Stimulated activated naive CD4-positive, alpha-beta T cell treated with Interleukin-2 at 50 U/mL for 16 hours (primary cell): ENCODE measurements at regions not wholly inside any gene's neighbourhood (a gene's known extent, or its start where the extent isn't known, plus 50 kb on each side); places are given as distances from the start of the nearest gene placed in this dataset.

Experiments used
- DNase-seq: peaks from one replicate; lab custom pipeline; 2025; lab: John Stamatoyannopoulos, UW

DNA sequence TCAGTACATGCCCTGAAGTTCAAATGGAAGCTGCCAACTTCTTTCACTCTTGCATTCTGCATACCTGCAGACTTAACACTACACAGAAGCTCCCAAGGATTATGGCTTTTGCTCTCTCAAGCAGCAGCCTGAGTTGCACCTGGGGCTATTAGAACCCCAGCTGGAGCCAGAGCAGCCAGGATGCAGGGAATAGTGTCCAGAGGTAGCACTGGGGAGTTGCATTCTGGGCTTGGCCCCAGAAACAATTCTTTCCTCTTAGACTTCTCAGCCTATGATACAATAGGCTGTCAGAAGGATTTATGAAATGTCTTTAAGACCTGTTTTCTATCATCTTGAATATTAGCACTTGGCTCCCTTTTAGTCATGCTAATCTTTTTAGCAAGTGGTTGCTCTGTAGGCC lies 886.7 kb upstream of the GHITM start:
- DNase-seq: no peak

DNA sequence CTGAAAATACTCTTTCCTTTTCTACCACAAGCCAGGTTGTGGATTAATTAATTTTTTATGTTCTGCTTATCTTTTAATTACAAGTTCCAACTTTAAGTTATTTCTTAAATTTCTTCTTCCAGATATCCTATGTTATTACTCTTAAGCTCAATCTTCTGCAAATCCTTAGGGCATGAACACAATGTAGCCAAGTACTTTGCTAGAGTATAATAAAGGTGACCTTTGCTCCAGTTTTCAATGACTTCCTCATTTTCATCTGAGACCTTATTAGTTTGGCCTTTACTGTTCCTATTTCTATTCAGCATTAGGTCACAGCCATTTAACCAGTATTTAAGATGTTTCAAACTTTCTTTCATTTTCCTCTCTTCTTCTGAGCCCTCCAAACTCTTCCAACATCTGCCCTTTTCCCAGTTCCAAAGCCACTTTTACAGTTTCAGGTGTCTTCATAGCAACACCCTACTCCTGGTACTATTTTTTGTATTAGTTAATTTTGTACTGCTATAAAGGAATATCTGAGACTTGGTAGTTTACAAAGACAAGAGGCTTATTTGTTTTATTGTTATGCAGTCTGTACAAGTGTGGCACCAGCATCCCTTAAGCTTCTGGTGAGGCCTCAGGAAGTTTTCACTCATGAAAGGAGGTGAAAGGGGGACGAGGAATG lies 886.2 kb upstream of the GHITM start:
- no peak for DNase-seq

DNA sequence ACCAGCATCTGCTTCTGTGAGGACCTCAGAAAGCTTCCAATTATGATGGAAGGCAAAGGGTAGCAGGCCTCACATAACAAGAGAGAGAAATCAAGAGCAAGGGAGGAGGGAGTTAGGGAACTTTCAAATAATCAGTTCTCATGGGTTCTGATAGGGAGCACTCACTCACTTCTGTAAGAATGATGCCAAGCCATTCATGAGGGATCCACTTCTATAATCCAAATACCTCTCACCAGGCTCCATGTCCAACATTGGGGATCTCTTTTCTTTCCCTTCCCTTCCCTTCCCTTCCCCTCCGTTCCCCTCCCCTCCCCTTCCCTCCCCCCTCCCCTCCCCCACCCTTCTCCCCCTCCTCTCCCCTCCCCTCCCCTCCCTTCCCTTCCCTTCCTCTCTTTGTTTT lies 884.6 kb upstream of the GHITM start:
- no peak for DNase-seq

DNA sequence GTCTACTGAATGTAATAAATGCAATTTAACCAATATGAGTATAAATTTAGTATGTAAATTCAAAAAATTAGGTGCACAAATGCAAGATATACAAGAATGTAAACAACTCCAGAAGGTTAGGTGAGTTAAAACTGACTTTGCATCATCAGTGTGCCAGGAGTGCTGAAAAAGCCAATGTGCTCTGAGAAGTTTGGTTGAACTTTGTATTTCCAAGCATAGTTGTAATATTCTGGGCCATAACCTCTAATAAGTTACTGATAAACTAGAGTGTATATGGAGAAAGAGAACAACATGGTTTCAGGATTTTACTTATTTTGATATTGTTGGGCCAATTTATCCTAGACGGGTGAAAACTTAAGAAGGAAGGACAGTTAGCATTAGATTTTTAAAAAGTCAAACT lies 876.9 kb upstream of the GHITM start:
- DNase-seq: no peak

DNA sequence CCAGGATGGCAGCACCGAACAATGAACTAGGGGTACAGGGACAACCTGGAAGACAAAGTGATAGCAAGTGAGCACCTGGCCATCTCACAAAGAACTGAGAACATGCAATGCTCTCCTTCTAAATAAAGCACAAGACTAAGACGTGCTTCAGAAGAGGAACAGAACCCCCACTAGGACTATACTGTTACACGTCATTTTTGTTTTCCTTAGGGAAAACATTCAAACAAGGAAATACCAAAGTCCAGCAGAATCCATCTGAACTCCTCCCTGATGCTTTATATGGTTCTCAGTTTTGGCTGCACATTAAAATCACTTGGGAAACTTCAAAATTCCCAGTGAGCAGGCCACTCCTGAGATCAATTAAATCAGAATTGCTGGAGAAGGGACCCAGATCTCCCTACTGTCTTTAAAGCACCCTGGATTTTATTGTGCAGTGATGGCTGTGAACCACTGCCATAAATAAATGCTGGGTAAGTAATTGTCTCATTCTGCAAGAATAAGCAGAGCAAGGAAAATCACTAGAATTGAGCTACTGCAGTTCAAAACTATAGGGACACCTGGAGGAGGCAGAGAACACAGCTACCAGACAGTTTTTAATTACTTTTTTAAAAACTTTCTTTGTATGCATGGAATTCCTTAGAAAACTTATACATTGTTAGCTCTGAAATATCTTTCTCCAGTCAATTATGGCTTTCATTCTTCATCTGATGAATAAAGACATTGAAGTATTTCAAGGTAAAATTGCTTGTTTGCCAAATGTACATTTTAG lies 866.5 kb upstream of the GHITM start:
- DNase-seq: no peak

DNA sequence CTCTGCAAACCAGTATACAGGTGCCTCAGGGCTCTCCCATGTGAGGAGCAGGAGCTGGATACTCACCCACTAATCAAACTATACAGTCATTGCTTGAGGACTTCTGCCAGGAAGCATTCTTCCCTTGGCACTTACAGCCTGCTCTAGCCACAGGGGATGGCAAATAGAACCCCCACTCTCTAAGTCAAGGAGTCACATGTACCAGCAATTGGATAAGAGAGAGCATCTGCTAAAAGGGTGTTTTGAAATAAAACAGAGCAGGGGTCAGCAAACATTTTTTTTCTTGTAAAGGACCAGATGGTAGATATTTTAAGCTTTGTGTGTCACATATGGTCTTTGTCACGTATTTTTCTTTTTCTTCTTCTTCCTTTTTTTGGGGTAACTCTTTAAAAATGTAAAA lies 865.2 kb upstream of the GHITM start:
- DNase-seq: no peak

DNA sequence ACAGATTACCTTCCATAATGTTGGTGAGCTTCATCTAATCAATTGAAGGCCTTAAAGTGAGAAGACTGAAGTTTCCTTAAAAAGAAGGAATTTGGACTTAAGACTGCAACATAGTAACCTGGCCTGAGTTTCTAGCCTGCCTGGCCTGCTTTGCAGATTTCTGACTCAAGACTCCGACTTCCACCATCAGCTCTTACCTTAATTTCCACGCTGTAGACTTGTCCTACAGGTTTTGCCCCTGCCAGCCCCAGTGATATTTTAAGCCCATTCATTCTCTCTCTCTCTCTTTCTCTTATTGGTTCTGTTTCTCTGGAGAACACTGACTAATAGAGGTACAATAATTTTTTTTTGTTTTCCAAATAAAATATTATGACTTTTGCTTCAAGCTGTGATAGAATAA lies 862.3 kb upstream of the GHITM start:
- no peak for DNase-seq

DNA sequence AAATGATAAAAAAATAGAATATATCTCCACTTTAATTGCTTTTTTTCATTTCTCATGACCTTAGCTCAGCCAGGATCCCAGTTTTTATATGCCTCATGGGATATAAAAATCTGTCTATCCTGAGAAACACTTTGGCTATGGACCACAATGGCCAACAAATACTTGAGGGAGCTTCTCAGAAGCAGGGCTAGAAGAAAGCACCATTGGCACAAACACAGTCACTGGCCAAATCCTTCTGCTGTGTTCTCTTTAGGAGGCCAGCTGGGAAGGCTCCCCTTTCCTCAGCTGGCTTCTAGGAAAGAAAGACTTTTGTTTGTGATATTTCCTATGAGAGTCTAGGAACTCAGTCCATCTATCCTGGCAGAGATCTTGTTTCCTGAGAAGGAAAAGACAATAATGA lies 856.2 kb upstream of the GHITM start:
- no peak for DNase-seq

DNA sequence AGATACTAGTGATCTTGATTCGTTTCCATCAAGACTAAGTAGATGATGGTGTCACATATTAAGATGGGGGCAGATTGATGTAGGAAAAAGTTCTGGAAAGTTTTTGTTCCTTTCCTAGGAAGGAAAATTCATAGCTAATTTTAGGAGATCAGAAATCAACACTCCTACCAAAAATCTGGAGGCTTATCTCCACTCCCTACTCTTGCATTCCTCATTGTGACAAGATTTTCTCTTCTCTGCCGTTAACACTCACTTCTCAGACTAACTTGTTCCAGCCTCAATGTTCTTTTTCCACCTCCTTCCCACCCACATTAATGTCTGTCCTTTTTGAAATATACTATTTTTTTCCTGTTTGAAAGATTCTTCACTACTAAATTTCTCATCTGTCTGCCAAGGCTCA lies 851.9 kb upstream of the GHITM start:
- DNase-seq: no peak

DNA sequence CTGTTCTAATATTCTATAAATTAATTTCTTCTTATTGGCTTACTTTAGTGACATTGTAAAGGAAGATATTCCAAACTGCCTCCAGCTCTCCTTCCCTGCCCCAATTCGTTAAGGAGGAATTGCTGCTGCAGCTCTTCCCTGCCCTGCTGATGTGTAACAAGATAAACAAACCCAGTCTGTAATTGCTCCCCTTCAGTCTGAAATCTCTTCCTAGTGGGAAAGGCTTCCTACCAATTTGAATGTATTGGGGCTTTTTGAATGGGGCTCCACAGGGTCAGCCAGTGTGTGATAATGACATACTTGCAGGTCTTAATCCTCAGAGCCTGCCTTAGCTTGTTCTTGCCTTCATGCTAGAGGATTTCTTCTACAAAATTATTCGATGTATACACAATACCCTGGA lies 849.9 kb upstream of the GHITM start:
- no peak for DNase-seq

DNA sequence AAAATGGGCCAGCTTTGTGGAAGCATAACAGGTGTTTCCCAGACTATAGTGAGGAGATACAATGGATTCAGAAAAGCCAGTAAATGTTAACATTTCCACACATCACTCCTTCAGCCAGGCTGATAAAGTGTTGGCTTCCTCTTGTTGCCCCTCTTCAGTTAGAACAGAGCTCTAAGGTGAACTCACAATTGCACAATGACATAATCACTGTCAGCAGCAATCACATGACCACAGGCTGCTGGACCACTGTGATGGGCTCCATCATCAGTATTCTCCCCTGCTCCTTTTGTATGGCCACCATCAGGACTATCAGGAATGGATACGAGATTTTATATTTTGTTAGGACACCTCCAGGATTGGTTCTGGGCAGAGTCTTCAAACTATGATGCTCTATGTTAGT lies 849.4 kb upstream of the GHITM start:
- no peak for DNase-seq

DNA sequence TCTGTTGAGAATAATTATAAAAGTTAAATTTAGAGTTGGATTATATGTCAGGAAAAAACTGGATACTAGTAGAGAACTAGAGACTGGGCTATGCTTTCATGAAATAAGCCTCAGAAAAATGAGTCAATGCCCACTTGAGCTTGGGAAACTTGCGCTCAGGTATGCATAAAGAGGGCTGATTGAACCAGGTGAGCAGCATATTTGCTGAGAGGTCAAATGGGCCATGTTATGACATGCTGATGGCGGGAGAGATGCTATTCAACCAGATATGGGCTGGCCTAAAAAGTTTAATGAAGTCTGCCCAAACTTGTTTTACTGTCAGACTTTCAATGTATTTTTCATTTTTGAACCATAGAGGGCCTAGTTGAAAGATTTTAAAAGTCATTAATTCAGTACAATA lies 837.6 kb upstream of the GHITM start:
- no peak for DNase-seq

DNA sequence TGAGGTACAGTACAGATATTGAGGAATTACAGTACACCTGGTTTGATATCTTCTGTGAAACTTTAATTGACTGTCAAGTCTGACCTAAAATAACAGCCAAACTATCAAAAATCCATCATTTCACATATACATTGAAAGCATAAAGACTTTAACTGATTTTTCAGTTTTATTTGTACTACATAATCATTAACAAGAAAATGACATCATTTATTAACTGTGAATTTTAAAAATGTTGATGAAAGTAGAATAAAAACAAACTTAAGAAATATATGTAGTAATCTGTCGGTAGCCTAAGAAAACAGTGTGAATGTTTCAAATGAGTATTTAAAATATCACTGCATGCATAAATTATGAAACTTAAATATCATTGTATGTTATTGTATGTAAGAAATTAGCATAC lies 836.7 kb upstream of the GHITM start:
- no peak for DNase-seq

DNA sequence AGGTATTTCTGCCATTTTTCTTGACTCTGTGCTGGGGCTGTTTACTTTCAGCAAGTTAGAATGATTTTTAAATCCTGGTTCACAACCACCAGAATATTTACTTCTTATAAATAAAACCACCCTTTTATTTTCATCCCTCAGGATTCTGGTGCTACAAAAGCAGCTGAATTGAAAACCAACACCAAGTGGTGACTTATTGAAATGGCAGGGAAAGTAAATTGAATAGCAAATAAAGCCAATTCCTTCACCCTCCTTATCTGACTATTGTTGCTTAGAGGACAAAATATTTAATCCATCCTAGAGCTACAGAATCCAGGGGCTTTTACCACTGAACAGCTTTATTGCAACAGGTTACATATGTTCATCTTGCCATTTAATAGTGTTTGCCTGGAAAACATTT lies 828.6 kb upstream of the GHITM start:
- no peak for DNase-seq

DNA sequence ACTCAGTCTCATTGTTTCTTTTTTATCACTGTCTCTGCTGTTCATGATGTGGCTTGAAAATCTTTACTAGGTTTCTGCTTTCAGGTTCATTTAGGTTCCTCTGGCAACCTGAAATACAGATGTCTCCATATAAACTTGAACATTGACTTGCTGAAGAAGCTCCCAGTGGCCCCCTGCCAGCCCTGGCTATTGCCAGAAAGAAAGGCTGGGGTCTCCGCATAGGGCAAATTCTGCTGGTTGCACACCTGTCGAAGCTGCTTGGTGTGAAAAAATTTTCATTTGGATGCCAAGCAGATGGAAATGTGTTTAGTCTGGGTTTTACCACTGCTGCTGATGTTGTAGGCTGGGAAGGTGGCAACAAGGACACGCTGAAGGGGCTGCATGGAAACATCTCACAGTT lies 826.7 kb upstream of the GHITM start:
- no peak for DNase-seq

DNA sequence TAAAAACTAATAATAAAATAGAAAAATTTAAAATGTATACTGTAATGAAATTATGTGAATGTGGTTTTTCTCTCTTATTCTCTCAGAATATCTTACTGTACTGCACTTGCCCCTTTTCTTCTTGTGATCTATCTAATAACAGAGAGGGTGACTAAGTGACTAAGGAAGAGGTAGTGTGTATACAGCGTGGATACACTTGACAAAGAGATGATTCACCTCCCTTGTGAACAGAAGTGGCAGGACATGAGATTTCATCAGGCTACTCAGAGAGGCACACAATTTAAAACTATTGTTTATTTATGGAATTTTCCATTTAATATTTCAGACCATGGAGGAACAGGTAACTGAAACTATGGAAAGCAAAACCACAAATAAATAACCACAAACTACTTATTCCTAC lies 806.6 kb upstream of the GHITM start:
- no peak for DNase-seq

DNA sequence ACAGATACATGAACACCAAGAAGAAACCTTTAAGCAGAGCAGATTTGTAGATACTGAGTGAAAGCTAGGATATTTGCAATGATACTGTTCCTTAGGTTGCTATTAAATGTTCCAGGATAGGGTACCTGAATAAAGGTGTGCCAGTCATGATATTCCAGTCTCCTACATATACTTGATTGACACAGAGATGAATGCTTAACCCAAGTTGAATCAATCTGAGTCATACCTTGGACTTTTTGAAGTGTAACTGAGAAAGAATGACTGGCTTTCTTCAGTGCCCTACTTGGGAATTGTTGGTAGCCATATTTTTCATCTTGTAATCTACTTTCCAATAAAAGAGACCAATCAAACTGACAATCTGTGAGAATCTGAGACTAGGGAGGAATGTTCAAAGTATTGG lies 805.7 kb upstream of the GHITM start:
- DNase-seq: no peak

DNA sequence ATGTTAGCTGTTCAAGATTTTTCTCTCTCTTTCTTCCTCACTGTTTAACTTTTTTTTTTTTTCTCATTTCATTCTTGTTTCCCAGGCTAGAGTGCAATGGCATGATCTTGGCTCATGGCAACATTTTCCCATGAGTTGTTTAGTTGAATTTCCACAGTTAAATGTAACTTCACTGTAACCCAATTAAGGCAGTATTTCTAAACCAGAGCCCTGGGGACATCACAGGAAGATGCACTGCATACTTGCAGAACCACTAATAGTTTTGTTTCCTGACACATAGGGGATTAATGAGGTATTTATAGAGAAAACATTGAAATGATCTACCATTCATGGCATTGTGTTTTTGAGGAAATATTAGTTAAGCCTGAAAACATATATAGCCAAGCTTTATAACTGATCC lies 795.6 kb upstream of the GHITM start:
- no peak for DNase-seq

DNA sequence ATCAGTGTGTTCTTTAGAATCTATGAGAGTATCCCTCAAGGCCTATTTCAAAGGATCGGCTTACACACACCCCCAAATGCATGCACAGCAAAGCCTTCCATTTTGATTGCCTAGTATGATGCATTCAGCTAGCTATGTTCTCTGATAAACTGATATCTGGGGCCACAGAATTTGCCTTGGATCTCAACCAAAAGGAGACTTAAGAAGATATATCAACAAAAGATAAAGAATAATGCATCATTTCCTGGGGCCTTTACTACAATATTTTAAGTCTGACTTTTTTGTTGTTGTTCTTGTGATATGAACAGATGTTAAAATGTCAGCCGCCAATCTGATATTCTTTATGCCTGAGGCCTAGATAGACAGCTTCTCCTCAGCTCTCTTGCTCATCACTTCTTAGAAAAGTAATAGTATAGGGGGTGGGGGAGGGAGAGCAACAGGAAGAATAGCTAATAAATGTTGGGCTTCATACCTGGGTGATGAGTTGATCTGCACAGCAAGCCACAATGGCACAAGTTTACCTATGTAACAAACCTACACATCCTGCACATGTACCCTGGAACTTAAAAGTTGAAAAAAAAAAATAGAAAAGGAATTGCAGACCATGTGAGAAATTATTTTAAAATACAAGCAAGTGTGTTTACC lies 792.9 kb upstream of the GHITM start:
- DNase-seq: no peak

DNA sequence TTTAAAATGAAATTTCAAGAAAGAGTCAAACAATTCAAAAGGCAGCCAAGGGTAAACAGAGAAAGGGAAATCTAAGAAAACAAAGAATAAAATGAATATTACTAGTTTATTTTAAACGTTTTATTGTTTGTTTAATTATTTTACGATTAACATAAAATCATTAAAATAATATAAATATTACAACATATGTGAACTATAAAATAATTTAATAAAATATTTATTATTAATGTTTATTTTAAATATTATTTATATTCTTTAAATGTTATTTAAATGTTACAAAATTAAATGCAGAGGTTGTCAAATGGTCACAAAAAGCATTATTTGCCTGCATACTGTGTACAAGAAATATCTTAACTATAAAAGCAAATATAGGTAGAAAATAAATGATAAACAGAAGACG lies 786.7 kb upstream of the GHITM start:
- no peak for DNase-seq

DNA sequence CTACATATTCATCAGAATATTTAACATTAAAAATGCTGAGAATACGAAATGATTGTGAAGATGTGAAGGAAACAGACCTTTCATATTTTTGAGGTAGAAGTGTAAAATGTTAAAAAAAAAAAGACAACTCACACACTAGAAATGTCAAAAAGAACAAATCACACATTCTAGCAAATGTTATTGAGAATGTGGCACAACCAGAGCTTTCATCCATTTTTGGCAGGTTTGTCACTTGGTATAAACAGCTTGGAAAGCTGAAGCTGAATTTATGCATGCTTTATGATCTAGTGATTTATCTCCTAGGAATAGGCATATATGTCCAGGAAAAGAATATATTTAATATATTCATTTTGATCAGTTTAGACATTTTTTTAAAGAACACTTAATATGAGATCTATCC lies 784.9 kb upstream of the GHITM start:
- no peak for DNase-seq

DNA sequence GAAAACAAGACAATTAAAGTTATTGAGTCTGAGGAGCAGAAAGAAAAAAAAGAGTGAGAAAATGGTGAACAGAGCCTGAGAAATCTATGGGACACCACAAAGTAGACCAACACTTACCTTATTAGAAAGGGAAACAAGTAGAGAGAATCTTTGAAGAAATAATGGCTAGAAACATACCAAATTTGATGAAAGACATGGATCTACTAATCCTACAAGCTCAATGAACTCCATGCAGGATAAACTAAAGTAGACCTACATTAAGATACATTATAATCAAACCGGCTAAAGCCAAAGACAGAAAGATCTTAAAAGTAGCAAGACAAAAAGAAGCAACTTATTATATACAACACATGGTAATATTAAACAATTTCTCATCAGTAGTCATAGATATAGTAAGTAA lies 782.3 kb upstream of the GHITM start:
- DNase-seq: no peak

DNA sequence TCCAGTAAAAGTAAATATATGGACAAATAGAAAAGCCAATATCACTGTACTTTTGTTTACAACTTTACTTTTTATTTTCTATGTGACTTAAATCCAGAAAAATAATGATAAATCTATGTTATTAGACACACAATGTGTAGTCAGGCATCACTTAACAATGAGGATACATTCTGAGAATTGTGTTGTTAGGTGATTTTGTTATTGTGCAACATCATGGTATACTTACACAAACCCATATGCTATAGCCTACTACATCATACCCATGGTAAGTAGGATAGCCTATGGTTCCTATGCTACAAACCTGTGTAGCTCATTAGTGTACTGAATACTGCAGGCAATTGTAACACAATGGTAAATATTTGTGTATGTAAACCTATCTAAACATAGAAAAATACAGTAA lies 781.7 kb upstream of the GHITM start:
- no peak for DNase-seq

DNA sequence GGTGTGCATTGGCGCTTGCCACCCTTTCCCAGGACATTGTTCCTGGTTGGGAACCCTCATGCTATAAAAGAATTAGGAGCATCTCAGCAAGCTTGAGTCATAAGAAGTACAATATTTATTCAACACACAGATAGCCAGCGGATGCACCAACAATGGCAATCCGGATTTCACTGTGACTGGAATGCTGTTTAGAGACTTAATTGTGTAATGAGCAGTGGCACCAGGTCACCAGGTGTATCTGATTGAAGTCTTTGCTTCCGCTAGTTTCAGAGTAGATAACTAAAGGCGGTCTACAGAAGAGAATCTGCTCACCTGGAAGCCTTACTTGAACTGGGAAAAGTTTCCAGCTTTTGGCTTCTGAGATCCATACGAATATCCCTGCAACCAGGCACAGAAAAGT lies 772.3 kb upstream of the GHITM start:
- no peak for DNase-seq
